Smooth muscle cell (in vitro differentiated cells): ENCODE measurements at regions not wholly inside any gene's neighbourhood (a gene's known extent, or its start where the extent isn't known, plus 50 kb on each side); places are given as distances from the start of the nearest gene placed in this dataset.

Experiments
- DNase-seq: peaks from one replicate; lab custom pipeline; 2025; ENCODE audit not compliant: unreplicated experiment; lab: John Stamatoyannopoulos, UW
- H2AFZ ChIP-seq: fragments of 200-600 bp; sonication (generic); 2 replicates; pipeline ENCODE4 v1.6.0; 2016; ENCODE audit warnings: antibody characterized with exemption, low read depth, mild to moderate bottlenecking
- H3F3A ChIP-seq: fragments of 200-600 bp; sonication (generic); 2 replicates; pipeline ENCODE4 v1.6.0; 2017; ENCODE audit warnings: antibody characterized with exemption, low read depth
- H3K27ac ChIP-seq: fragments of 200-600 bp; sonication (generic); 2 replicates; pipeline ENCODE4 v1.5.1; 2016; ENCODE audit warnings: low read depth, mild to moderate bottlenecking
- H3K27me3 ChIP-seq: fragments of 200-600 bp; sonication (generic); 2 replicates; pipeline ENCODE4 v1.6.1; 2016; ENCODE audit warnings: low read depth, mild to moderate bottlenecking
- H3K36me3 ChIP-seq: fragments of 200-600 bp; sonication (generic); 2 replicates; pipeline ENCODE4 v1.5.1; 2016; ENCODE audit warnings: low read depth
- H3K4me1 ChIP-seq: fragments of 200-600 bp; sonication (generic); 2 replicates; pipeline ENCODE4 v1.5.1; 2016; ENCODE audit warnings: low read depth
- H3K4me2 ChIP-seq: fragments of 200-600 bp; sonication (generic); 2 replicates; pipeline ENCODE4 v1.6.0; 2016; ENCODE audit warnings: mild to moderate bottlenecking
- H3K4me3 ChIP-seq: fragments of 200-600 bp; sonication (generic); 2 replicates; pipeline ENCODE4 v1.5.1; 2016; ENCODE audit warnings: mild to moderate bottlenecking
- H3K79me2 ChIP-seq: fragments of 200-600 bp; sonication (generic); 2 replicates; pipeline ENCODE4 v1.6.0; 2016; ENCODE audit warnings: low read depth, mild to moderate bottlenecking
- H3K9ac ChIP-seq: fragments of 200-600 bp; sonication (generic); 2 replicates; pipeline ENCODE4 v1.6.0; 2016; ENCODE audit warnings: low read depth
- H3K9me3 ChIP-seq: fragments of 200-600 bp; sonication (generic); replicated peaks from 2 replicates; pipeline ENCODE4 v1.5.1; 2016; ENCODE audit warnings: low read depth
- H4K20me1 ChIP-seq: fragments of 200-600 bp; sonication (generic); 2 replicates; pipeline ENCODE4 v1.6.0; 2016; ENCODE audit warnings: low read depth
- CTCF ChIP-seq: fragments of 200-600 bp; sonication (generic); IDR thresholded peaks from 2 replicates; pipeline ENCODE4 v1.5.1; 2017; ENCODE audit warnings: borderline replicate concordance, mild to moderate bottlenecking, antibody characterized with exemption; ENCODE audit not compliant: insufficient read depth, poor library complexity, severe bottlenecking
- WGBS: methylation state at CpG from one replicate; pipeline ENCODE4 v1.1.7; 2016; ENCODE audit warnings: low lambda C conversion rate; 5-methylcytosine and 5-hydroxymethylcytosine counted together

GRCh38 chr13:87120476-87120875 lies 550.7 kb upstream of the SLITRK5 start:
- Histone ChIP-seq H3K4me3 (no peak overlapping the region), H2AFZ (no peak overlapping the region), H3K9me3 (no peaks in the 10 kb centered on the region), H3K27me3 (no peaks in the 10 kb centered on the region), H3K79me2 (no peaks in the 10 kb centered on the region), H3K27ac (no peak overlapping the region), H4K20me1 (no peaks in the 10 kb centered on the region), H3K9ac (no peak overlapping the region), H3K36me3 (no peaks in the 10 kb centered on the region), H3K4me2 (no peak overlapping the region), H3K4me1 (peaks cover 10% of the 10 kb centered on the region), H3F3A (peaks cover 3% of the 10 kb centered on the region)
- TF ChIP-seq CTCF = no peak
- WGBS = 75% methylated on average over 2 of the region's 2 CpGs
- no peak for DNase-seq

- TF ChIP-seq CTCF = no peak
- no peaks in the 10 kb centered on the region for H4K20me1 ChIP-seq
- H2AFZ ChIP-seq = no peak overlapping the region
- no peak for DNase-seq
- H3K79me2 ChIP-seq = no peaks in the 10 kb centered on the region
- no peaks in the 10 kb centered on the region for H3K36me3 ChIP-seq
- peaks cover 3% of the 10 kb centered on the region for H3F3A ChIP-seq
- H3K9me3 ChIP-seq = no peaks in the 10 kb centered on the region
- H3K27ac ChIP-seq = peak overlapping the region; percentile 37
- H3K27me3 ChIP-seq = no peaks in the 10 kb centered on the region
- H3K9ac ChIP-seq = no peak overlapping the region
- peaks cover 11% of the 10 kb centered on the region for H3K4me1 ChIP-seq
- no peak overlapping the region for H3K4me3 ChIP-seq
- peak overlapping the region; percentile 0 for H3K4me2 ChIP-seq
These were observed 548.6 kb upstream of the SLITRK5 start for GRCh38 chr13:87122551-87122950.

GRCh38 chr13:87123987-87124784 lies 547.0 kb upstream of the SLITRK5 start:
- Histone ChIP-seq H3K27ac (peak overlapping the region; percentile 43), H2AFZ (no peak overlapping the region), H3K4me2 (peak overlapping the region; percentile 42), H3K4me3 (no peak overlapping the region), H4K20me1 (no peaks in the 10 kb centered on the region), H3K79me2 (no peaks in the 10 kb centered on the region), H3K36me3 (no peaks in the 10 kb centered on the region), H3K9me3 (no peaks in the 10 kb centered on the region), H3K9ac (no peak overlapping the region), H3K4me1 (peaks cover 20% of the 10 kb centered on the region), H3F3A (peaks cover 3% of the 10 kb centered on the region), H3K27me3 (no peaks in the 10 kb centered on the region)
- no peak for TF ChIP-seq CTCF
- WGBS = 5% methylated on average over 10 of the region's 10 CpGs
- peak; percentile 2 for DNase-seq

- H3K4me2 ChIP-seq = peak overlapping the region; percentile 42
- 70% methylated on average over 4 of the region's 4 CpGs for WGBS
These were observed 546.4 kb upstream of the SLITRK5 start for GRCh38 chr13:87124785-87125074.

More at GRCh38 chr13:87124785-87125074, 546.4 kb upstream of the SLITRK5 start:
- DNase-seq = no peak
- no peaks in the 10 kb centered on the region for H4K20me1 ChIP-seq
- no peak overlapping the region for H3K9ac ChIP-seq
- H3F3A ChIP-seq = peaks cover 3% of the 10 kb centered on the region
- H3K27me3 ChIP-seq = no peaks in the 10 kb centered on the region
- H3K4me3 ChIP-seq = no peak overlapping the region
- H2AFZ ChIP-seq = no peak overlapping the region
- peaks cover 20% of the 10 kb centered on the region for H3K4me1 ChIP-seq
- no peak overlapping the region for H3K27ac ChIP-seq
- H3K36me3 ChIP-seq = no peaks in the 10 kb centered on the region
- TF ChIP-seq CTCF = no peak
- H3K79me2 ChIP-seq = no peaks in the 10 kb centered on the region
- no peaks in the 10 kb centered on the region for H3K9me3 ChIP-seq
